ENCODE measurements at regions not wholly inside any gene's neighbourhood (a gene's known extent, or its start where the extent isn't known, plus 50 kb on each side); places are given as distances from the start of the nearest gene placed in this dataset.

DNA sequence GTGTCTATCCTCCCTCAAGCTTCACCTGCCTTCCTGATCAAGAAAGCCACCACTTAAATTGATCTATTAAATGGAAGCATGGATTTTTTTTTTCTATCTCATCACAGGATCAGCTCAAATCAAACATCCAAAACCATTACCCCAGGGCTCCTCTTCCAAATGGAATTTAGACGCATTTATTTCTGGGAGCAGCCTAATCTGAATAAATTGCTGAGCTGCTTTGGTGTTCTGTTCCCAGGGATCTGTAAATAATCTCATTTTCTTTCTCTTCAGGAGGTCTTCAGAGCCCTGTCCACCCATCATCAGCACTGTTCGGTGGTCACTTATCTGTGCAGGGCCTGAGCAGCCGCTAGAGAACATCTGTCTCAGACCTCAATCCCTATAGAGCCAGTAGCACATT is 695.4 kb upstream of the TMEM132C start:
- no peak overlapping the region for H2AFZ ChIP-seq (ENCODE audit: low read depth, low read length)
- H3K9me3 ChIP-seq (replicated peaks; ENCODE audit: control insufficient read depth, insufficient read depth, low read length) = no peaks in the 10 kb centered on the region
- no peak overlapping the region for H3K27ac ChIP-seq (ENCODE audit: insufficient read depth, low read depth, low read length)
- no peaks in the 10 kb centered on the region for H3K79me2 ChIP-seq (ENCODE audit: control insufficient read depth, insufficient read depth, low read length)
- no TSS peak for BruUV-seq (replicated peaks)
- ChIA-PET POLR2A (no interaction called here), CTCF (no interaction called here)
- H3K9ac ChIP-seq (replicated peaks; ENCODE audit: extremely low read depth, insufficient read depth, low read length) = no peak overlapping the region
- no peaks in the 10 kb centered on the region for H3K4me1 ChIP-seq (ENCODE audit: control insufficient read depth, extremely low read depth, insufficient read depth, low read length)
- H3K27me3 ChIP-seq (ENCODE audit: control insufficient read depth in 2 of 2, insufficient read depth in 2 of 2, low read length in 2 of 2) = no peaks in the 10 kb centered on the region
- dilution Hi-C loops (cut with MboI; ENCODE audit: extremely low pct_ligation_motif_present, low sequenced_read_pairs) (no loop called here), intact Hi-C loops (cut with micrococcal nuclease) (no loop called here)
- H3K4me3 ChIP-seq (replicated peaks in 1 of 3; ENCODE audit: insufficient read depth in 1 of 3, low read depth in 1 of 3, low read length in 3 of 3) = no peak overlapping the region
- FAIRE-seq (no peak), DNase-seq (ENCODE audit: low read depth, low spot score) (no peak)
- no peaks in the 10 kb centered on the region for H4K20me1 ChIP-seq (replicated peaks; ENCODE audit: control insufficient read depth, extremely low read depth, insufficient read depth, low read length)
- no peak for TF ChIP-seq JUN (IDR thresholded peaks at IDR 0.05; ENCODE audit: borderline replicate concordance, insufficient read depth, insufficient read length, low read depth)
- no peak for TF ChIP-seq MYC (IDR thresholded peaks at IDR 0.05; ENCODE audit: low read depth, low read length)
- TF ChIP-seq, protein P1, sequence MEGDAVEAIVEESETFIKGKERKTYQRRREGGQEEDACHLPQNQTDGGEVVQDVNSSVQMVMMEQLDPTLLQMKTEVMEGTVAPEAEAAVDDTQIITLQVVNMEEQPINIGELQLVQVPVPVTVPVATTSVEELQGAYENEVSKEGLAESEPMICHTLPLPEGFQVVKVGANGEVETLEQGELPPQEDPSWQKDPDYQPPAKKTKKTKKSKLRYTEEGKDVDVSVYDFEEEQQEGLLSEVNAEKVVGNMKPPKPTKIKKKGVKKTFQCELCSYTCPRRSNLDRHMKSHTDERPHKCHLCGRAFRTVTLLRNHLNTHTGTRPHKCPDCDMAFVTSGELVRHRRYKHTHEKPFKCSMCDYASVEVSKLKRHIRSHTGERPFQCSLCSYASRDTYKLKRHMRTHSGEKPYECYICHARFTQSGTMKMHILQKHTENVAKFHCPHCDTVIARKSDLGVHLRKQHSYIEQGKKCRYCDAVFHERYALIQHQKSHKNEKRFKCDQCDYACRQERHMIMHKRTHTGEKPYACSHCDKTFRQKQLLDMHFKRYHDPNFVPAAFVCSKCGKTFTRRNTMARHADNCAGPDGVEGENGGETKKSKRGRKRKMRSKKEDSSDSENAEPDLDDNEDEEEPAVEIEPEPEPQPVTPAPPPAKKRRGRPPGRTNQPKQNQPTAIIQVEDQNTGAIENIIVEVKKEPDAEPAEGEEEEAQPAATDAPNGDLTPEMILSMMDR (IDR thresholded peaks at IDR 0.05; ENCODE audit: extremely low read depth in 1 of 2, insufficient read depth in 1 of 2, low read depth in 1 of 2, low read length in 2 of 2) = no peak
- TF ChIP-seq FOS (IDR thresholded peaks at IDR 0.05; ENCODE audit: borderline replicate concordance, insufficient read depth, low read length) = no peak
- no peak for TF ChIP-seq EZH2 (IDR thresholded peaks at IDR 0.05; ENCODE audit: borderline replicate concordance, low read depth, low read length, severe bottlenecking)
- TF ChIP-seq, protein P2, sequence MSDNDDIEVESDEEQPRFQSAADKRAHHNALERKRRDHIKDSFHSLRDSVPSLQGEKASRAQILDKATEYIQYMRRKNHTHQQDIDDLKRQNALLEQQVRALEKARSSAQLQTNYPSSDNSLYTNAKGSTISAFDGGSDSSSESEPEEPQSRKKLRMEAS (IDR thresholded peaks at IDR 0.05; ENCODE audit: insufficient read depth, insufficient read length) = no peak
- no peak for TF ChIP-seq POLR2A (IDR thresholded peaks at IDR 0.05; ENCODE audit: low read depth, low read length)
- TF ChIP-seq GATA2 (IDR thresholded peaks at IDR 0.05; ENCODE audit: insufficient read depth, insufficient read length, low read depth, low read length) = no peak
- no peak for TF ChIP-seq POLR2AphosphoS5 (IDR thresholded peaks at IDR 0.05; ENCODE audit: insufficient read depth, low read depth, low read length)
- no peak overlapping the region for H3K4me2 ChIP-seq (ENCODE audit: insufficient read depth, low read length)
- no peaks in the 10 kb centered on the region for H3K36me3 ChIP-seq (ENCODE audit: control insufficient read depth in 2 of 2, extremely low read depth in 1 of 2, insufficient read depth in 2 of 2, low read length in 2 of 2)
- H3K9me1 ChIP-seq (replicated peaks; ENCODE audit: control insufficient read depth, extremely low read depth, insufficient read depth, low read length) = no peaks in the 10 kb centered on the region

Measured in endothelial cell of umbilical vein (primary cell).